C4-2B (cell line): ENCODE measurements at regions not wholly inside any gene's neighbourhood (a gene's known extent, or its start where the extent isn't known, plus 50 kb on each side); places are given as distances from the start of the nearest gene placed in this dataset.

Experiments
- CTCF ChIP-seq: fragments of 450-650 bp; conservative IDR thresholded peaks from 2 replicates; pipeline ENCODE4 v1.5.1; 2017; ENCODE audit warnings: mild to moderate bottlenecking
- ZFX ChIP-seq: fragments of 450-650 bp; IDR thresholded peaks from 2 replicates; pipeline ENCODE4 v1.6.1; 2017

GRCh38 chr4:129808242-129808641 is 712.3 kb downstream of the C4orf33 start:
- TF ChIP-seq CTCF, result no peak
- no peak for TF ChIP-seq ZFX
